Hematopoietic multipotent progenitor cell treated with erythropoietin and hydrocortisone succinate and interleukin-3 and kit ligand, for 8 days (in vitro differentiated cells): ENCODE measurements at regions not wholly inside any gene's neighbourhood (a gene's known extent, or its start where the extent isn't known, plus 50 kb on each side); places are given as distances from the start of the nearest gene placed in this dataset.
"Not testable (repeated sequence)": the region's sequence is repeated elsewhere in the genome, so short reads cannot be mapped to it uniquely, and the experiment has no call there.

Source experiments
- DNase-seq: peaks from one replicate; pipeline ENCODE4 v3.0.0-alpha.2; 2015

DNA sequence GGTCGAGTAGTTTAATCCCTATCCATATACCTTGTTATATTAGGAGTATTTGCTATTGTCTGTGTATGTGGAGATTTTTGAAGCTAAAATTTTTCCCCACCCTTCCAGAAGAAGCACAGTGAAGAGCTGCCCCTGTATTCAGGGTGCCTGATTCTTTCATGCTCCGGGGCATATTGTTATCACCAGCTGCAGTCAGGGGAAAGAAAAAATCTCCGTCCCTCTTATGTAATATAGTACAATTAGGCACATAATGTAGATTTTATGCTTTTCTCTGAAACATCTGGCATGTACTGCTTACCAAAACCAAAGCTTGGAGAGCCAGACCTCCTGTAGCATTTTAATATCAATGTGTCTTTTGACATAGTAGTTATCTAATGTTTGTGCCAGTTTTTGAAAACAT is 214.9 kb upstream of the EDNRB start:
- DNase-seq: no peak

DNA sequence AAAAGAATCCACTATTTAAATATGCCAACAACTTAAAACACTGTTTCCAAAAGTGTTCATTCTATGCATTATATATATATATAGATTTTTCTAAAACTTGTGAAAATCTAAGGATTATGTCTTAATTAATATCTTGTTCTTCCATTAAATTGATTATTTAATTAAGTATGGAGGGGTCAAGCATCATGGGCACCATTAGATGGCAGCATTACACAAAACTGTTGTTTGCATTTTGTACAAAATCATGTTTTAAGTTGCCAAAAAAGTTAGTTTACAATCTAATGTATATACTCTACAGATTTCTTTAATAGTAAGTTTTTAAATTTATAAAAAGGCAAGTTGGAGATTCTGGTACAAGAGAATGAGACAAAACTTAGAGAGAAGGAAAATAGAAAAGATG is 213.2 kb upstream of the EDNRB start:
- DNase-seq: peak; percentile 2

- DNase-seq: no peak
Observed at GRCh38 chr13:78131346-78131745, 212.7 kb upstream of the EDNRB start.

- no peak for DNase-seq
Observed at GRCh38 chr13:78129823-78130222, 211.2 kb upstream of the EDNRB start.

DNA sequence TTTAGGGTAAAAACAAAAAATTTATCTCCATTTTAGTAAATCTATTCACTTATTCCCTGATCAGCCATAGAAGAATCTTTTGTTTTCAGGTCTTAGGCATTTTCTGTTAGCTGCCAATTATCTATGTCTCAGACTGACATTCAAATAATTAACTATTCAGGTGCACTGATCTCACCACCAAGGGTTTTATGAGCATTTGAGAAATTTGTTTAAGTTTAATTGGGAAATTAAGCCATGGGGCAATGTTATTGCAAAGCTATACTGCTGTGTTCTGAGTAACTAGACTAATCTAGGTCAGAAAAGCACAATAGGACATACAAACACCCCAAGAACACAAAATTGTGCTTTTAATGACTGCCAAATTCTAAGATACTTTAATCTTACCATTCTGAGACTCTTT is 210.7 kb upstream of the EDNRB start:
- DNase-seq: no peak

DNA sequence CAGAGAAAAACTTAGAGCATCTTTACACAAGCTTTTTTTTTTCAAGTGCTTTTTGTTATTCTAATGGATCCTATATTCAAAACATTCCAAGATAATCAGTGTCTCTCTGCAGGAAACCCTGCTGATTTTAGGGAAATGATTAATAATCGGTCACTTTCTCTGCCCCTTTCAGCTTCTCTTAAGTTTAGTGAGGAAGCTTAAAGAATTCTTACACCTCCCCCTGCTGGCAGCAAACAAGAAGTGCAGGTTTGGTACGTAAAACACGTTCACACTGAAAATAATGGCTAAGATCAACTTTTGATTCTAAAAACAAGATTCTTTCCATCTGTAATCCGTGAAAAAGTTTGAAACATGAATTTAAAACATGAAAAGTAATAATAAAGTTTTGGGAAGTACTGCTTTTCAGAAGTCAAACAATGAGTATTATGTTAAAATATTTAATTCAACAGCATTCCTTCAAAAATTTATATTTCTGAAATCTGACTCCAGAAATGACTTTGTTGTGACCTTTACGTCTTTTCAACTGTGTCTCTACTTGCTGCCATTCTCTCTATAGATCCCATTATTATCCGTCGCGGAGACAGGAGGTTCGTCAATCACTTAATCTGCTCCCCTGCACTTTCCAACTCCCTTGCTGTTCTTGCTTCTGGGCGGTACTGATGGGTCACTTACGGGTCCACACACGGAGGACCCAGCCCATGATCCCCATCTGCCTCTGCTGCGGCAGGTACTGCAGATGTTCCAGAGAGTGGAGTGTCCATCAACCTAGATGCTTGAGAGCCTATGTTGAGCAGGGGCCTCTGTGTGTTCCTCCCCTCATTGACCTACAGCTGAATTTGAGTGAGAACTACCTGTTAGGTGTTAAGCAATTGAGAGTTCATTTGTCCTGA is 203.1 kb upstream of the EDNRB start:
- DNase-seq: peak; percentile 64

GRCh38 chr13:78121001-78121400 is 202.4 kb upstream of the EDNRB start:
- no peak for DNase-seq

GRCh38 chr13:78120144-78120543 is 201.5 kb upstream of the EDNRB start:
- not testable (repeated sequence) for DNase-seq

DNA sequence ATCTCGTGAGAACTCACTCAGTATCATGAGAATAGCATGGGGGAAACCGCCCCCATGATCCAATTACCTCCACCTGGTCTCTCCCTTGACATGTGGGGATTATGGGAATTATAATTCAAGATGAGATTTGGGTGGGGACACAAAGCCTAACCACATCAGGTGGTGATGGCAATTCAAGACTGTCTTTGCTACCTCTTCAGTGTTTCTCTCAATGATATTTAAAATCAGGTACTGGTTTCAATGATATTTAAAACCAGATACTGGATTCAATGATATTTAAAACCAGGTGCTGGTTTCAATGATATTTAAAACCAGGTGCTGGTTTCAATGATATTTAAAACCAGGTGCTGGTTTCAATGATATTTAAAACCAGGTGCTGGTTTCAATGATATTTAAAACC is 198.4 kb upstream of the EDNRB start:
- not testable (repeated sequence) for DNase-seq

GRCh38 chr13:78105656-78106055 is 187.0 kb upstream of the EDNRB start:
- no peak for DNase-seq

GRCh38 chr13:78103936-78104335 is 185.3 kb upstream of the EDNRB start:
- no peak for DNase-seq

GRCh38 chr13:78102741-78103140 is 184.1 kb upstream of the EDNRB start:
- DNase-seq: no peak

DNA sequence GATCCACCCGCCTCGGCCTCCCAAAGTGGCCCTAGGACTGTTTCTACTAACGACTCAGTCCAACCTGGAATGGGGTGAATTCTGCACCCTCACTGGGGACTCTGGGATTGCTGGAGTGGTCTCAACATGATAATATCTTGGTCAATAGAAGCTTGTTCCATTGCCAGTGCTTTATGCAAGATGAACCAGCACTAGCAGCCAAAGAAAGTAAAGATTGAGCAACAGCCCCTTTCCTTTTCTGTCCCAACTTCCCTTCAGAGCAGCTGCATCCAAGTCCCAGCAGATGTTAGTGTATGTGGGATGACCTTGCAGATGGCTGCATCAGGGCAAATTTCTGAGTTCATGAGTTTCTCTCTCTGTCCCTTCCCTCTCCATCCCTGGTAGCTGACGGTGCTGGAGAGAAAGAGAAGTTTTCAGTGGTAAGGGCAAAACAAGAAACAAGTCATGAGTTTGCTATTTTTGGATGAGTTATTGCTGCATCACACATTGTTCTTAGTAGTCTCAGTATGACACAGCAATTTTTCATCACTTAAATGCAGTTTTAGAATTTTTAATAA is 183.6 kb upstream of the EDNRB start:
- DNase-seq: peak; percentile 6

DNA sequence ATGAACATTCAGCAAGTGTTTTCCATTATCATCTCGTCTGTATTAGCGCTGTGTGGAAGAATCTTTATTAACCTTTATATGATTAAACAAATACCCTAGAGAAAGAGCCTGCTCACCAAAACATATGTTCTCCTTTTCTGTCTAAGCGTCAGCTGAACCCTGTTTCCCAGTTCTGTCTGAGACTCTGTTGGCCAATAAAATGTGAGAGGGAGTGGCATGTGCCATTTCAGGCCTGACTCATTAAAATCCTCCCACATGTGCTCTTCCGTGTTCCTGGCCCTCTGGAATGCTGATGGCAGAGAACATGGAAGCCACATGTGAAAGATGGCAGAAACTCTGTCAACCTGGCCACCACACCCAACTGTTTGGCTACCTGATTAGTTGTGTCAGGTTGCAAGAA is 181.9 kb upstream of the EDNRB start:
- no peak for DNase-seq

- DNase-seq: no peak
Observed at GRCh38 chr13:78098249-78098648, 179.6 kb upstream of the EDNRB start.

DNA sequence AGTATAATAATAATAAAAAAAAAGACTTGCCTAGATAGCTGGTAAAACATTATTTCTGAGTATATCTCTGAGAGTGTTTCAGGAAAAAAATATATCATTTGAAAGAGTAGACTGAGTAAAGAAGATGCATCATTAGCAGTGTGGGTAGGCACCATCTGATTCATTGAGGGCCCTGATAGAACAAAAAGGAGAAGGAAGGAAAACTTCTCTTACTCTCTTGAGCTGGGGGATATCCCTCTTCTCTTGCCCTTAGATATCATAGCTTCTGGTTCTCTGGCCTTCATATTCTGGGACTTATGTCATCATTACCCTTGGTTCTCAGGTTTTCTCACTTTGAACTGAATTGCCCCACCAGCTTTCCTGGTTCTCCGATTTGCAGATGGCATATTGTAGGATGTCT is 177.6 kb upstream of the EDNRB start:
- DNase-seq: no peak

DNA sequence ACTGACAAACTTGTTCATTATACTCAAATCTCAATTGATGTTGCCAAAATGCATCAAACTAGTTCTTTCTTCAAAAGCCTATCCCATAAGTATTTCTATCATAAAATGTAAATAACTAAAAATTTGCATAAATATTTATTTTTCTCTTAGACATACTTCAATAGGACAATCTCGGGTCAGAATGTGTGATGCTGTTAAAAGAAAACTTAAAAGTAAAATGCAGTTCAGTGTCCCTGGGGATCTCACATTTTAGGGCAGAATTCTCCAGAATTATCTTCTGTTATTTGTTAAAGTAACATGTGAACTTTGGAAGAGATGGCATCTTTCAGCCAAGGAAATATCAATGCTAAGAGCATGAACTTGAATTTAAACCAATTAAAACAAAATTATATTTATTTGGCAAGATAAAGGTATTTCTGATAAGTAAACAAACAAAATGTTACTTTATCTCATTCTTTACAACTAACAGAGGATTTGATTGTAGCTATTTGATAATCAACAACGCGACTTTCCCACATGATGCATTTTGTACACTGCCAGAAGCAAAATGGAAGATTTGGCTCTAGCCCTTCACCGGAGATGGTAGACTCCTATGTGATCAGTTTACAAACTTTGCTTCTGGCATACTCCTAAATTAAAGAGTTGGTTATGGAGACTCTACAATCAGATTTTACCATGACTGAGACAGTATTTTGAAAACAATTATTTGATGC is 169.5 kb upstream of the EDNRB start:
- DNase-seq: no peak

- DNase-seq: peak; percentile 9
Observed at GRCh38 chr13:78085434-78086225, 167.0 kb upstream of the EDNRB start.

- no peak for DNase-seq
Observed at GRCh38 chr13:78084401-78084800, 165.8 kb upstream of the EDNRB start.

DNA sequence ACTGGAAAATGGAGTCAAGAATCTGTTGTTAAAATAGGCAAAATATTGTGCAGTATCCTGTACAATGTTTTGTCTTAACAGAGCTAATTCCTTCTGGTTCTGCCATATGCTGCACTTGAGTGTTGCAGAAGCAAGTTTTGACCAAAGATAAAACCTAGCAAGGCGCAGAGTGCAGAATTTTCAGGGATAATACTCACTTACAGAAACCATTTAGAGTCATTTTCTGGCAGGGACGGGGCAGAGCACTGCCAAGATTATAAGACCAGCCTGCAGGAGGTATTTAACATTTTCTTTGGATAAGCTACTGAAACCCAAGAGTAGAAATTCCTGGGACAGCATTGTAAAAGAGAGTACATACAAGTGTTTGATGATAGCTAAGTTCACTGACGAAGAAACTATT is 159.5 kb upstream of the EDNRB start:
- no peak for DNase-seq

DNA sequence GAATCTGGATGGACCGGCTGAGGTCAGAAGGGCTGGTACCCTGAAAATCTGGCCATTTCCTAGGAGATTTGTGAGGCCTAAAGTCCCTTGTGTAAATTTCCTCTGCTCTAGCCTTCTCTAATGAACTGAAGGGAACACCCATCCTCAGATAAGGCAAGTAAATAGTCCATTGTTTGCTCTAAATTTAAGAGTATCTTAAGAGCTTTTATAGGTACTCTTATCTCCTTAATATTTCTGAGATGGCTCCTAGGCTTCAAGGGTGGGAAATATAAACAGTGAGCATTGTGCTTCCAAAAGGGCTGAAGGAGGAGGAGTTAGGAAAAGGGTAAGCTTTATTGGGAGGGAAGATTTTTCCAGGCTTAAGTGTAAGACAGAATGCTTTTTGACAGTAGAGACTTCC is 148.7 kb upstream of the EDNRB start:
- no peak for DNase-seq

GRCh38 chr13:78065141-78065540 is 146.5 kb upstream of the EDNRB start:
- no peak for DNase-seq

DNA sequence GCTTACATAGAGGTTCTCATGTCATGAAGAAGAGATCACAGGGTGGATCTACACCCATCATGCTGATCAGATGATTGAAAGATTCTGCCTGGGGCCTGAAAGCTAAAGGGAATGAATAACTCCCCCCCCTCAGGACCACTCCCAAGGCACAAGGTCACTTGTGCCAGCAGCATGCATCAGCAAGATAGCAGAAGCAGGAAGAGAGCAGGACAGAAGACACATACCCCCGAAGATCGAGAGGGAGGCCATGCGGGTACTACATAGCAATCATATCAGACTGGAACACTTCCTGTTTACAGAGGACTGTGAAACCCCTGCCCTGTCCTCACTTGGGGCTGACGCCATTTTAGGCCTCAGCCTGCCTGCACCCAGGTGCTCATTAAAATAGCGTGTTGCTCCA is 143.2 kb upstream of the EDNRB start:
- no peak for DNase-seq
